ENCODE measurements at regions not wholly inside any gene's neighbourhood (a gene's known extent, or its start where the extent isn't known, plus 50 kb on each side); places are given as distances from the start of the nearest gene placed in this dataset.

GRCh38 chr3:78244136-78244535, 1204.2 kb downstream of the ROBO2 start:
- Histone ChIP-seq H3K9ac (ENCODE audit: control insufficient read depth, extremely low read depth, insufficient read depth, low read length) (no peak overlapping the region), H3K4me2 (ENCODE audit: control insufficient read depth, extremely low read depth, insufficient read depth, low read depth, low read length) (no peak overlapping the region), H3K4me3 (ENCODE audit: control insufficient read depth in 2 of 3, extremely low read depth in 1 of 3, insufficient read depth in 2 of 3, low read depth in 1 of 3, low read length in 3 of 3) (no peak overlapping the region), H4K20me1 (ENCODE audit: control insufficient read depth, extremely low read depth, insufficient read depth, low read length) (no peaks in the 10 kb centered on the region), H3K36me3 (ENCODE audit: control insufficient read depth in 2 of 2, extremely low read depth in 1 of 2, insufficient read depth in 2 of 2, low read length in 2 of 2) (no peaks in the 10 kb centered on the region), H3K4me1 (ENCODE audit: control insufficient read depth, extremely low read depth, insufficient read depth, low read length) (no peaks in the 10 kb centered on the region), H3K79me2 (ENCODE audit: control insufficient read depth, insufficient read depth, low read length) (no peaks in the 10 kb centered on the region), H3K27me3 (ENCODE audit: control insufficient read depth, extremely low read depth, insufficient read depth, low read length) (no peaks in the 10 kb centered on the region), H3K27ac (ENCODE audit: control insufficient read depth, insufficient read depth, low read length) (no peak overlapping the region), H3K9me1 (ENCODE audit: control insufficient read depth, extremely low read depth, insufficient read depth, low read length) (no peaks in the 10 kb centered on the region), H2AFZ (ENCODE audit: control insufficient read depth, low read length) (no peak overlapping the region), H3K9me3 (ENCODE audit: control insufficient read depth, low read depth, low read length) (no peaks in the 10 kb centered on the region)
- dilution Hi-C loops (cut with MboI; ENCODE audit: extremely low pct_ligation_motif_present, low sequenced_read_pairs): no loop called here
- DNase-seq (ENCODE audit: low read depth, low spot score) (no peak), FAIRE-seq (no peak)
- TF ChIP-seq CTCF (optimal IDR thresholded peaks at IDR 0.05 in 1 of 3, IDR thresholded peaks at IDR 0.05 in 1 of 3, conservative IDR thresholded peaks at IDR 0.05 in 1 of 3; ENCODE audit: extremely low read depth in 1 of 3, insufficient read depth in 2 of 3, low read length in 3 of 3) (no peak), EZH2 (IDR thresholded peaks at IDR 0.05; ENCODE audit: low read length) (no peak)

- Histone ChIP-seq H3K4me2 (ENCODE audit: control insufficient read depth, extremely low read depth, insufficient read depth, low read depth, low read length) (no peak overlapping the region), H3K4me3 (ENCODE audit: control insufficient read depth in 2 of 3, extremely low read depth in 1 of 3, insufficient read depth in 2 of 3, low read depth in 1 of 3, low read length in 3 of 3) (no peak overlapping the region), H3K9me1 (ENCODE audit: control insufficient read depth, extremely low read depth, insufficient read depth, low read length) (no peaks in the 10 kb centered on the region), H3K9me3 (ENCODE audit: control insufficient read depth, low read depth, low read length) (no peaks in the 10 kb centered on the region), H3K36me3 (ENCODE audit: control insufficient read depth in 2 of 2, extremely low read depth in 1 of 2, insufficient read depth in 2 of 2, low read length in 2 of 2) (no peaks in the 10 kb centered on the region), H4K20me1 (ENCODE audit: control insufficient read depth, extremely low read depth, insufficient read depth, low read length) (no peaks in the 10 kb centered on the region), H3K4me1 (ENCODE audit: control insufficient read depth, extremely low read depth, insufficient read depth, low read length) (no peaks in the 10 kb centered on the region), H3K27ac (ENCODE audit: control insufficient read depth, insufficient read depth, low read length) (no peak overlapping the region), H3K9ac (ENCODE audit: control insufficient read depth, extremely low read depth, insufficient read depth, low read length) (no peak overlapping the region), H3K79me2 (ENCODE audit: control insufficient read depth, insufficient read depth, low read length) (no peaks in the 10 kb centered on the region), H3K27me3 (ENCODE audit: control insufficient read depth, extremely low read depth, insufficient read depth, low read length) (no peaks in the 10 kb centered on the region), H2AFZ (ENCODE audit: control insufficient read depth, low read length) (no peak overlapping the region)
- dilution Hi-C loops (cut with MboI; ENCODE audit: extremely low pct_ligation_motif_present, low sequenced_read_pairs): no loop called here
- TF ChIP-seq EZH2 (IDR thresholded peaks at IDR 0.05; ENCODE audit: low read length): no peak
- TF ChIP-seq CTCF (optimal IDR thresholded peaks at IDR 0.05 in 1 of 3, IDR thresholded peaks at IDR 0.05 in 1 of 3, conservative IDR thresholded peaks at IDR 0.05 in 1 of 3; ENCODE audit: extremely low read depth in 1 of 3, insufficient read depth in 2 of 3, low read length in 3 of 3): no peak
- DNase-seq (ENCODE audit: low read depth, low spot score) (no peak), FAIRE-seq (no peak)
Observed at GRCh38 chr3:78249294-78249693, 1209.4 kb downstream of the ROBO2 start.

Measured in keratinocyte (primary cell).